ENCODE measurements at regions not wholly inside any gene's neighbourhood (a gene's known extent, or its start where the extent isn't known, plus 50 kb on each side); places are given as distances from the start of the nearest gene placed in this dataset.
"Not testable (repeated sequence)": the region's sequence is repeated elsewhere in the genome, so short reads cannot be mapped to it uniquely, and the experiment has no call there.

GRCh38 chr3:70435422-70435821 lies 123.0 kb upstream of the MDFIC2 start:
- not testable (repeated sequence) for TF ChIP-seq CTCF (IDR thresholded peaks at IDR 0.05; ENCODE audit: extremely low read depth in 1 of 2, insufficient read depth in 1 of 2, low read depth in 1 of 2, low read length in 2 of 2); POLR2AphosphoS5 (IDR thresholded peaks at IDR 0.05; ENCODE audit: insufficient read depth, low read depth, low read length); EZH2 (IDR thresholded peaks at IDR 0.05; ENCODE audit: borderline replicate concordance, low read depth, low read length, severe bottlenecking)

Measured in endothelial cell of umbilical vein (primary cell).